ENCODE measurements at regions not wholly inside any gene's neighbourhood (a gene's known extent, or its start where the extent isn't known, plus 50 kb on each side); places are given as distances from the start of the nearest gene placed in this dataset.

DNA sequence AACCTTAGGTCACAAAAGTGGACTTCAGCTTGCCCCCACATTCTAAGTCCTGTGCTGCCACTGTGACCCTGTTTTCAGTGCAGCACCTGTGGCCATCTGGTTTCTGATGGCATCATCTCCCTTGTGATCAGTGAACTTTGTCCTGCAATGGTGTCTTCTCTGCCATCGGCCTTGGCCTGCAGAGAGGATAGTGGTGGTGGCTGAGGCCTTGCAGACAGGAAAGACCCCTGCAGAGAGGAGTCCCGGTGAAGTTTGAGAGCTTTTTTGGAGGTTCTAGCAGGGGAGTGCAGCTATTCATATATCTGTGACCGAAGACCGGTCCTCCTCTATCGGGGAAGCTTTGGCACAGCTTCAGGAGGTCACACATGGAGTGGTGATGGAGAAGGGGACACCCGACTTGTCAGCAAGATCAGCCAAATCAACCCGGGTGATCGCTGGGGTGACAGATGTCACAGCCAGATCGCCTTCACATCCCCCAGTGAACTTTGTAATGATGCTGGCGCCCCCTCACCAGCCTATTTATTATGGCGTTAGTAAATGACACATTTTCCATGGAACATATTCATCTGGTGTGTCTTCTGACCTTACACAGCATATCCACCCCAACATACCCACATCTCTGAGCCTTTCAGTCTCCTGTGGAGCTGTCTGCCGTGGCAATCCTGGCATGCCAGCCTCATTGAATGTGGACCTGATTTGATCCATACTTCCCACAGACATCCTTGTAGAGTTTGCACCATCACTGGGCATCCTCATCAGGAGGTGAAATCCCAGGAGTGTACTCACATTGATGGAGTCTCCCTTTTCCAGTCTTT, 136.1 kb downstream of the PAPOLA start:
- DNase-seq: no peak

DNA sequence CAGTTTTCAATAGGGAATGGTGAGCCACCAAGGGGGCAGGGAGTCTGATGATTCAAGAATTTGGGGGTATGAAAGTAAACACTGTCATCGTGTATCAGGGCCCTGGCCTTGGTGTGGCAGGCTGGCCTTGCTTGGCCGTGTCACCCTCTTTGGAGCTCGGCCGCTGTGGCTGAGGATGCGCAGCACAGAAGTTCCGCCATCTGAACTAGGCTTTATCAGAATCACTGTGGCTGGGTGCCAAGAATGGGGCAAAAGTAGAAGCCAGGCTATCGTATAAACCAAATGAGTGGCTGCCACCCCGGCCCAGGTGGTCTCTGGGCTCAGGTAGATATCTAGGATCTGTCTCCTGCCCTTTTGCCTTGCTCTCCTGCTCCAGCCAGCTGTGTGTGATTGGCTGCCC, 137.4 kb downstream of the PAPOLA start:
- DNase-seq: no peak

DNA sequence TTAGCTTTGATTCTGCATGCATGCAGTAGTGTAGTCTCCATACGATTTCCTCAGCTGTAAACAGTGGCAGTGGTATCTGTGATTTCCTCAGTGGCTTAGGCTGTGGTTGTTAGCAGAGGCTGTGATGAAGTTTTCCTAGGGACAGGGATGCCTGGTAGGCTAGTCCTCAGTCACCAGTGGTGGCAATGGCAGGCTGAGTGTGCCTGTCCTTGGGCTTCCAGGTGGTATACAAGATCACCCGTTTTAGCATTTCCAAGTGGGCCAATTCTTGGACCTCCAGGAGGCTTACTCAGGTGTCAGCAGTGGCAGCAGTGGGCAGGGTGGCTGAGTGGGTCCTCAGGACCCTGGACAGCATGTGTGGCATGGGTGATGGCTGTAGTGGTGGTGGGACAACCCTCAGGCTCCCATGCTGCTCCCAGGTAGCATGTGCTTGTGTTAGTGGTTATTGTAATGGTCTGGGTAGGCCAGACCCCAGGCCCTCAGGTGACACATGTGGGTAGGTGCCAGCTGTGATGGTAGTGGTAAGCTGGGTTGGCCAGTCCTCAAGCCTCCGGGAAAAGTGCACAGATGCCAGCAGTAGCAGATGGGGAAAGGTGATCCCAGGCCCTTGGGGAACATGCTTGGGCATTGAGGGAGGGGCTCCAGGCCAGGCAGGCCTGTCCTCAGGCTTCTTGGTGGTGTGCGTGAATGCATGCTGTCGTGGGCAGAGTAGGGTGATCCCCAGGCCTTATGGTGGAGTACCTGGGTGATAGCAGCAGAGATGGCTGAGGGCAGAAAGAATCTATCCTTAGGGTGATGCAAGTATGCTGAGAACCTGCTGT, 146.5 kb downstream of the PAPOLA start:
- no peak for DNase-seq

DNA sequence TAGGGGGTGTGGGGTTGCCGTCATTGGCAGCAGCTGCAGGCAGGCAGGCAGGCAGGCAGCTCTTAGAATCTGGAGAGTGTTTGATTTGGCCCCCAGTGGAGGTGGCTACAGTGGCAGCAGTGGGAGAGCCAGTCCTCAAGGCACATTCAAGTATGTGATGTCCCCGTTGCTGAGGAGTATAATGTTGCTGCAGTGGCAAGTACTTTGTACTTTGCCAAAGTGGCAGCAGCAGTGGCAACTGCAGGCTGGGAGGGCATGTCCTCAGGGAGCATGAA, 147.1 kb downstream of the PAPOLA start:
- DNase-seq: no peak

DNA sequence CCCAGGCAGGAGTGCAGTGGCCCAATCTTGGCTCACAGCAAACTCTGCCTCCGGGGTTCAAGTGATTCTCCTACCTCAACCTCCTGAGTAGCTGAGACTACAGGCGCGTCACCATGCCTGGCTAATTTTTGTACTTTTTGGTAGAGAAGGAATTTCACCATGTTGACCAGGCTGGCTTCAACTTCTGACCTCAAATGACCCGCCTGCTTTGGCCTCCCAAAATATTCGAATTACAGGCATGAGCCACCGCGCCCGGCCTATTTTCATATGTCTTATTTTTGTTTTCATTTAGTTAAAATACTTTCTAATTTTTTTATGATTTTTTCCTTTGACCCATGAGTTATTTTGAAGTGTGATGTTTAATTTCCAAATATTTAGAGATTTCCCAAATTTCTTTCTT, 143.6 kb upstream of the VRK1 start:
- no peak for DNase-seq

DNA sequence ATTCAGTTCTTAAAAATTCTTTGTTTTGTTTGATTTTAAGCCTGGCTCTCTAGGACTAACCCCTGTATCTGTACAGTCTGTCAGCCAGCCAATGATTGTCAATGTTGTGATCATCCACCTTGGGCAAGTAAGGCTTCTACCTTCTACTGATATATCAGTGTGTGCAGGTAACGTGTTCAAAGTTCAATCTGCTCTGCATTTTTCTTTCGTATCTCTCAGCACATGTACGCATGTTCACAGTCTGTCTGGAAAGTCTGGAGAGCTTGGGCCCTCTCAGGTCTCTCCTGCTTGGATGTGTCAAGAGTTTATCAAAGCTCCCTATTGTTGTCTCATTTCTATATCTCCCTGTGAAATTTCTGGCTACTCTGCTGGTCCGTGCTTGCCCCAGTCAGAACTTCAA, 138.6 kb upstream of the VRK1 start:
- DNase-seq: no peak

DNA sequence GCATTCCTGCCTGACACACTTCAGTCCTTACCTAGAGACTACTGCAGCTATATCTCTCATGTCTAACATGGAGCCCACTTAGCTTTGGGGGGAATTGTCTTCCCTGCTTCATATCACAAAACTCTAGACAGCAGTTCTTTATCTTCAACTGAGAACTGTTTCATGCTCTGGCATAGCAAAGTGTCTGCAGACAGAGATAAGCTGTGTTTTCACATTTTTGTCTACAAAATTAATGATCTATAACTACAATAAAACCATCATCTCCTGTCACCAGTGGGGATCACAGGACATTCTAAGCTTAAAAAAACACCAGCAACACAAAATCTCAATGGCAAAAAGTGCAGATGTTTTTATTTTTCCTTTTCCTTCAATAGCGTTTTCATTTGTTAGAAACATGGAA, 137.1 kb upstream of the VRK1 start:
- DNase-seq: no peak

DNA sequence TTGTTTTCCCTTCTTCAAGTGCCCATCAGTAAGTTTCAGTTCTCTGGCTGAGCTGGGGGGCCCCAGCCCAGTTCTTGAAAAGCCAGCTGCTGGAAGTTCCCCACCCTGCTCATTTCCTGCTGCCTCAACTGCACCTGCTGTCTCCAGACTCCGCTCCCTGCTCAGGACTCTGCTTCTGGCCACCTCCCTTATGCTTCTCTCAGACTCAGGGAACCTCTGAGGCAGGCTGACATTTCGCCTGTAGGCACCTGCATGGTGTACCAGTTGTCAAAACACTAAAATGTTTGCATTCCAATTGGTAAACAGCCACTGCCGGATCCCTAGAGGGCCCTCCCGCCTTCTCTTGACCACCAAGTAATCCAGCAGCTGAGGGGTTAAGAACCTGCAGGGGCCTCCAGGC, 136.5 kb upstream of the VRK1 start:
- DNase-seq: no peak

DNA sequence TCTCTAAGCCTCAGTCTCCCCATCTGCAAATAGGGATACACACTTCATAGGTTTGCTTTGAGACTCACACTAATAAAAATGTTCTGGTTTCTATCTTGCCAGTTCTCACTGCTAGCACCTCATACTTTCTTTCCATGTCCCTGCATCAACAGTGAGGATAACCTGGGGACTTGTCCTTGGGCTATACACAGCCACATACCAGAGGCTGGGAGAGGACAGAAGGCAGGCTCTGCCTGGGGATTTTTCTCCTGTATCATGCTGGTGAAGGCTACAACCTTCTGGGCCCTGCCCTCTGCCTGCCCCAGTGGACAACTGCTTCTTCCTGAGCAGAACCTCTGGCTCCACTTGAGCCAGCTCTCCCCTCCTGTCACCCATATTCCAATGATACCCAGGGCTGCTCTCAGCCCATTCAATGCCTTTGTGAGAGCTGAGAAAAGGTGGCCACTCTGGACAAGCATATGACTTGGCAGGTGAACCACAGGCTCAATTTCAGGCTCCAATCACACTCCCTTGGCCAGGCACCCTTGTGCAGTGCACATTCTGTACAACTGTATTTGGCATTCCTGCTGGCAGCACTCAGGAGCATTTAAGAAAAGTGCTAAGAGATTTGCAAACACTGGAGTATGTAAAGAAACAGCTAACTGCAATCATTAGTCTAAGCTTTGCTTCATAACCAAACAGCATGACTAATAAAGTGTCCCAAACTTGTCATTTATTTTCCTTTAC, 135.8 kb upstream of the VRK1 start:
- DNase-seq: no peak

DNA sequence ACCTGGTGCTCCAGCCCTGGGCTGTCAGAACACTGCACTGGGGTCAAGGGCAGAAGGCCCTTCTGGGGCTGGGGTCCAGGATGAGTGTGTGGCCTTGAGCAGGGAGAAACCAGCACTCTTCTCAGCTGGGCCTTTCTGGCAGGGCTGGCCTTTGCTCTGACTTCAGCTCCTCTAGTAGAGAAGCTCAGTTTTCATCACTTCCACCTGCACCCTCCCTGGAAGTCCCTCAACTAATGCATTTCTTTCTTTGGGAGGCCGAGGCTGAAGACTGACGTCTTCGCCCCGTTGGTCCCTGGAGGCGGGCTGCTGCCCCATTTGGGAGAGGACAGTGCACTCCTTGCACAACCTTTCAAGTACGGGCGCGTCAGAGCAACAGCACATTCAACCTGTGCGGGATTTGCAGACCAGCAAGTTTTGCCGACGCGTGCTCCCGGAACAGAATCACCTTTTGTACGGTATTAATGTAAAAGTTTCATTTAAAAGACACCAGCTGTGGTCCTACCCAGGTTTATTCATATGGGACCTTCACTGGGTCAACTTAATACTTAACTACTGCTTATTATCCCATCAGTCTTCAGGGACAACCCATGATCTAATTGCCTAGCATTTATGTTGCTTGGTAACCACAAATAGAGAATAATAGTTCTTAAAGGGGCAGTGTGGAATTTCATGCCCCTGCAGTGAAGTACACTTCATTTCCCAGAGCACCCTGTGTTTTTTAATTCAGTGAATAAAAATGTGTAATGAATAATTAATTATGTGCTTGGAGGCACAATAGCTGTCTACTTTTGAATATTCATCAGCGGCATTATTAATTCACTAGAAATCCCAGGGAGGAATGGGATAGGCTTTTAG, 134.8 kb upstream of the VRK1 start:
- DNase-seq: no peak

DNA sequence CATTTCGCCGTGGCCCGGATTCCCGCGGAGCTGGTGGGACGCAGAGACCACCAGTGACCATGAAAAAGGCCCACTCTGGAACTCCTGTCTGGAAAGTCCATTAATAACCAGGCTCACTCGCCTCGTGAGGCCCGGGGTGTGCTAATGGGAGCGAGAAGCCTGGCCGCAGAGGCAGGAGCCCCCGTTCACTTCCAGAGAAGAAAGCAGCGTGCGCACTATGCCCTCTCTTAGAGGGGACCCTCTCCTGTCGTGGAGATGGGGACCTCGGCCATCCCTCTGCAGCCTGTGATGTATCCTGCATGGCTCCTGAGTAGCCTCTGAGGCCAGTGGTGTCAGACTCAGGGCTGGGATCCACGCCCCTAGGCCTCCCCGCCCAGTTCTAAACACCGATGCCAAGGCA, 134.1 kb upstream of the VRK1 start:
- no peak for DNase-seq

DNA sequence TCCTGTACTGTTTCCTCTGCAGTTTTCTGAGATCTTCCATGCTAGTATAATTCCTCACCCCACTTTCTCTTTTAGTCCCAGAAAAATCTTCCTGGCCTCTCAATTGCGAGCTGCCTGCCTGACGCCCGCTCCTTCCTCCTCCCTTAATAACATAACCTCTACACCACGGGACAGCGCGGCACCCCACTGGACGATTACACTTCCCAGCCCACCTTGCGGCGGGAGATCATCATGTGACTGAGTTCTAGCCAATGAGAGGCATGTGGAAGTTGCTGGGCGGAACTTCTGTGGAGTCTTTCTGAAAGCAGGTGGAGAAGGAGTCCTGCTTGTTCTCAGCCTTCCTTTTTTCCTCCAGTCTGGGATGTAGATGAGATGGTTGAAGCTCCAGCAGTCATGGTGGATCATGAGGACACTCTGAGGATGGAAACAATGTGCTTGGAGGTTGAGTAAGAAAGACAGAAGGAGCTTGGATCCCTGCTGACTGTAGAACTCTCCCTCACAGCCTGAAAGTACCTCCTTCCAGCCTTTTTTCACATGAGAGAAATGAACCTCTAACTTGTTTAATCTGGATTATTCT, 133.6 kb upstream of the VRK1 start:
- no peak for DNase-seq

DNA sequence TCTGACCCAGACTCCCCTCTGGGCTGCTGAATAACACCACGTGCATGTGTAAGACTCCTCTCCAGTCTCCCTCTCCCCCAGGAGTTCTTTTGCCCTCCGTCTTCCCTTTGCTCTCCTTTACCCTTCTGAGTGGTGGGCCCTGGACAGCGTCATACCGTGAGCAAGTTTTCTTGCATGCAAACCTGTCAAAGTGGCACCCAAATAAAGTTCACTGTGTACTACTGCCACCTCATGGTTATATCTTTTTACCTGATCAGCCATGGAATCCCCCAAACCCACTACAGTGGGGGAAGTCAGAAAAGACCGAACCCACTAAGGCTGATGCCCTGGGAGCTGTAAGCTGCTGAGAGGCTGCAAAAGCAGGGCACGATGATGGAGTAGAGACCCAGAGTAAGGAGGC, 131.1 kb upstream of the VRK1 start:
- no peak for DNase-seq

DNA sequence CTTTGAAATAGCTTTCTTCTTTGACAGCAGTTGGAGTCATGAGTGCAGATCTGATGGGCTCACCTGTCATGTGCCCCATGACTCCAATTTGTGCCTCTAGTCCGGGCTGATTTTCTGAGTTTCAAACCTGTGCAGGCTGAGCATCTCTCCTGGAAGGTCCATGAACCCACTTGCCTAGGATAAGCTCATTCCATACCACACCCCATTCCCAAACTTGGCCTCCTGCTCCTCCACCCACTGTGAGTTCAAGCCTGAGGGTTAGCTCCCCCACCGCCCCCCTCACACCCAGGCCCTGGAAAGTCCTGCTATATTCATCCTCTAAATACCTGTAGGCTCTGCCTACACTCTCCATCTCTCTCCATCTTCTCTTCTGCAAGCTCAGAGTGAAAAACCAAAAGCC, 126.8 kb upstream of the VRK1 start:
- DNase-seq: no peak

DNA sequence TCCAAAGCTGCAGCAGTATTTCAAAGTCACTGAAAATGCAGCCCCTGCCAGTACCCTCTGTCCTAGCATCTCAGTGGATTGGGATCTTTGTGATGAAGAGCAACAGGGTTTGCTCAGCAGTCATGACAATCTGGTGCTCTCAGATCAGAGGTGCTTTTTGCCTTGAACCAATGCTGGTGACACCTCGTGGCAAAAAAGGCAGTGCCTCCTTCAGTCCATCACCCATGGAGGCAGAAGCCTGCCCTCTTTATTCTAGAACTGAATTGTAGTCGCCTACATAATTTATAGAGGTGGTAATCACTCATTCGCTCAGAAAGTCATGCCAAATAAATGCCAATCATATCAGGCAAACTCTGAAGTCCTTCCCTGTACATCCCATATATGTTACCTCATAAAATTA, 126.0 kb upstream of the VRK1 start:
- DNase-seq: no peak

DNA sequence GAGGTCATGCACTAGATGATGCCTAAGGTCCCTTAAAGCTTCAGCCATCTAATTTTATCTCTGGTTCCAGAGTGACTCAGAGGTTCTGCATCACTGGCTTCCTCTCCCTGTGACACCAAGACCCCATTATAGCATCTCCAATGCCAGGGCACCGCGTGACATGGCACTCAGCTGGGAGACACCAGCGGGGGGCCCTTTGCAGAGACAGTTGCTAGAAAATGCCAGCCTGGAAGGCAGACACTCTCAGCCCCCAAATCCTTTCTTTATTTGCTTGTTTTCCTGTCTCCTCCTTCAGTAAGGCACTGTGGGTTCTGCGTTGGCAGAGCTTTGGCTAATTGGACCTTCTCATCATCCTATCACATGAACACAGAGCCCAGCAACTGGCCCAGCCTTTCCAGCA, 123.5 kb upstream of the VRK1 start:
- DNase-seq: no peak

DNA sequence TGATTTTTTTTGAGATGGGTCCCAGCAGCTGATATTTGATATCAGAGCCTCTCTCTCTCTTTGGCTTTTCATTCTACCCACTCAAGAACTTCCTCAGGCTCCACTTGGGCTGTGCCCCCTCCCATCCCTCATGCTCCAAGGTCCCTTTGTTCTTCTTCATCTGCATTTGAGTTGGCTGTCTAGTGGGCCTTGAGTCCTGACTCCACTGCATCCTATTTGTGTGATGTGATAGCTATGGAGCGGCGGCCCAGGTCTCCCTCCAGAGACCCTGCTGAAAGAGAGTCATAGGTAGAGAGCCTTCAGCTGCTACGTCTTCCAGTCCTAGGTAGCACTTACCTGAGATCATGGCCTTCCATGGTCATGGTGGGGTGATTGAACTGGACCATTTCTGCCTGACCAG, 123.1 kb upstream of the VRK1 start:
- no peak for DNase-seq

DNA sequence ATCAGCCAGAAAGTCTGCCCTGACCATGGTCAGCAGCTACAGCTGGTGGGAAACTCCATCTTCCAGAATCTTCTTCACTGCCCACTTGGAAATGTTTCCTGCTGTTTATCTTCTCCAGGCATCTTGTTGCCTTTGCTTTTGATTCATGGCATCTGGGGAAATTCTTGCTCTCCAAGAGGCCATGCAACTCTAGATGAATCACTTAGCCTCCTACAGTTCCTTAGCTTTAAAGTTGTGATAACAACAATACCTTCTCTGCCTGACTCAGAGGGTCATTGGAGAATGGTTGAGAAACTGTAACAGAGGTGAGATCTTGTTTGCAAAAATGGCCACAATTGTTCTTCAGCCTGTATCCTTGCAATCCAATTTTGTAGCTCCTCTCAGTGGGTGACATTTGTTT, 121.0 kb upstream of the VRK1 start:
- no peak for DNase-seq

DNA sequence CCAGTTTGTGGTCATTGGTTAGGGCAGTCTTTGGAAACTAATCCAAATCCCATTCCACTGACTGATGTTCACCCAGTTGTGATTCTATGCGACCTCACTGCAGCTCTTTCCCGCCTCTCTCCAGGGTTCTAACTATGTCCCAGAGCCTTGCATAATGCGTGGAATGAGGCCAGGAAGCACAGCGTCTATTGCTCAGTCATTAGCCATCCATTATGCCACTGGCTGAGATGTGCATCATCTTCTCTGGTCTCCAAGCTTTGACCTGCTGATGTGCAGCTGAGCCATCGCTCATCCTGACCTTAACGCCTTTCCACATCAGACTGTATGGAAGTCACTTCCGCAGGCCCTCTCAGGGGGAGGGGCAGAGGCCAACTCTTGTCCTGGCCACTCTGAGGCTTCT, 115.4 kb upstream of the VRK1 start:
- peak; percentile 9 for DNase-seq

DNA sequence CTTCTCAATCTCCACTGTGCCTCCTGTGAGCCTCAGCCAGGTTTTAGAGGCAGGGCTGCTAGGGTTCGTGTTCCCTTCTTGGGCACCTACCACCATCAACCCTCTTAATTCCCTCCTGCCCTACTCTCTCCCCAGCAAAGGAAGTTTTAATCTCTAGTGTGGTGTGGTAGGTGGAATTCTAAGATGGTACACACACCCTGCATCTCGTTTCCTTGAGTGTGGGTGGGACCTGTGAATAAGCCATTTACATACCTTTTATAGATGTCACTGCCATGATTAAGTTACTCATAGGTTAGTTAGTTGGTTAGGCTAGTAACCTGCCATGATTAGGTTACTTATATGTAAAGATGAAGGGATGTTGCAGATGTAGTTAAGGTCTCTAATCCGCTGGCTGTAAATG, 114.8 kb upstream of the VRK1 start:
- no peak for DNase-seq

DNA sequence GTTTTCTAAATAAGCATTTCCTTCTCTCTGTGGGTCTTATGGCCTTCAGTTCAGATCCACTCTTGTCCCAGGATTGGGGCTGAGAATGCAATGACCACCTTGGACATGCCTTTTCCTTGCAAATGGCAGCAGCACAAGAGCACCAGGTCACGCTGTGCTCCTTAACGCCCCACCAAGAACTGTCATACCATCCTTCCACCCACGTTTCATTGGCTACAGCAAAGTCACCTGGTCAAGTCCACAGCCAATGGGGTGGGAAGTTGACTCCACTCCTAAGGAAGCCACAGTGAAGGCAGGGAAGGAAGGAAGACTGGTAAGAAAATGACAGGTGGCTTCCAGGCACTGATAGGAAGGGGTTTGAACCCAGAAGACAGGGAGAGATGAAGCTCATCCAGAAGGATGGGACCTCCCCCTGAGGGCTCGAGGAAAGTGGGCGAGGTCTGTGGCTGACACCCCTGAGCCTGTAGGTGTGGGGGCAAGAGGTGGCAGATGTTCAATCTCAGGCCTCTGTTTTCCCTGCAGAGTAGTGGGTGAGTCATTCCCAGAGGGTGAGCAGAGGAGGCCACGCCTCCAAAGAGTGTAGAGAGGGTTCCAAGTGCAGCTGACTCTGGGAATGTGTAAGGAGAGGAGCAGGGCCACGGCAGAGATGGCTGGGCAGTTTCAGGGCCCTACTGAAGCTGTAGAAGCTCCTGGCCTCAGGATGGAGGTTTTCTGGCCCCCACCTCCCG, 113.5 kb upstream of the VRK1 start:
- no peak for DNase-seq

DNA sequence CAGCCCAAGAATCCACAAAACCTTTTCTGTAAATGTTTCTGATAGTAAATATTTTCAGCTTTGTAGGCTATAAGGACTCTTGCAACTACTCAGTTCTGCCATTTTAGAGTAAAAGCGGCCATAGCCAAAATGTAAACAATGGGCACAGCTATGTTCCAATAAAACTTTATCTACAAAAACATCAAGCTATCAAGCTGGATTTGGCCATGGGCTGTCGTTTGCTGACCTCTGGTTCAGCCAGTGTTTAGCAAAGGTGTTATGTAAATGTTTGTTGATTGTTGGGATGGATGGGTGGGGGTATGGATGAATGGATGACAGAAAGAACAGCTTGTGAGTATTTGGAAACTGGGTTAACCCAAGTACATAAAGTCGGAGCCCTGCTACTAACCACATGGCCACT, 111.1 kb upstream of the VRK1 start:
- DNase-seq: no peak

Data from fibroblast of skin of scalp (primary cell).